ENCODE measurements at regions not wholly inside any gene's neighbourhood (a gene's known extent, or its start where the extent isn't known, plus 50 kb on each side); places are given as distances from the start of the nearest gene placed in this dataset.

DNA sequence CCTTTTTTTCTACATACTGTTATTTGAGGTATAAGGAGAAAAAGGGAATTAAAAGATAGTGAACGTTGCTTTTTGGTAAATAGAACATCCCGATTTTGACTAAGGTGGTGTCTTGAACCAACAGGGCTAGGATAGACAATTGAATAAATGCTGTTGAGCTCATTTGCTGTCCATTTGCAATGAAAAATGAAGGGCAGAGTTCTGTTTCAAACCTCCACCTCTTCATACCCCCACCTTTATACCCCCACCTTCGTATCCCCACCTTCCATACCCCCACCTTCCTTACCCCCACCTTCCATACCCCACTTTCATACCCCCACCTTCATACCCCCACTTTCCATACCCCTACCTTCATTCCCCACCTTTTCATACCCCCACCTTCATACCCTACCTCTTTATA is 93.4 kb upstream of the NAA20 start:
- TF ChIP-seq, protein P1, sequence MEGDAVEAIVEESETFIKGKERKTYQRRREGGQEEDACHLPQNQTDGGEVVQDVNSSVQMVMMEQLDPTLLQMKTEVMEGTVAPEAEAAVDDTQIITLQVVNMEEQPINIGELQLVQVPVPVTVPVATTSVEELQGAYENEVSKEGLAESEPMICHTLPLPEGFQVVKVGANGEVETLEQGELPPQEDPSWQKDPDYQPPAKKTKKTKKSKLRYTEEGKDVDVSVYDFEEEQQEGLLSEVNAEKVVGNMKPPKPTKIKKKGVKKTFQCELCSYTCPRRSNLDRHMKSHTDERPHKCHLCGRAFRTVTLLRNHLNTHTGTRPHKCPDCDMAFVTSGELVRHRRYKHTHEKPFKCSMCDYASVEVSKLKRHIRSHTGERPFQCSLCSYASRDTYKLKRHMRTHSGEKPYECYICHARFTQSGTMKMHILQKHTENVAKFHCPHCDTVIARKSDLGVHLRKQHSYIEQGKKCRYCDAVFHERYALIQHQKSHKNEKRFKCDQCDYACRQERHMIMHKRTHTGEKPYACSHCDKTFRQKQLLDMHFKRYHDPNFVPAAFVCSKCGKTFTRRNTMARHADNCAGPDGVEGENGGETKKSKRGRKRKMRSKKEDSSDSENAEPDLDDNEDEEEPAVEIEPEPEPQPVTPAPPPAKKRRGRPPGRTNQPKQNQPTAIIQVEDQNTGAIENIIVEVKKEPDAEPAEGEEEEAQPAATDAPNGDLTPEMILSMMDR (conservative IDR thresholded peaks at IDR 0.05 in 1 of 2, IDR thresholded peaks at IDR 0.05 in 1 of 2; ENCODE audit: extremely low read depth in 1 of 2, insufficient read depth in 1 of 2, low read depth in 1 of 2, low read length in 2 of 2), result no peak
- TF ChIP-seq EZH2 (IDR thresholded peaks at IDR 0.05; ENCODE audit: borderline replicate concordance, low read length), result no peak

Data from mammary epithelial cell (primary cell).